ENCODE measurements at regions not wholly inside any gene's neighbourhood (a gene's known extent, or its start where the extent isn't known, plus 50 kb on each side); places are given as distances from the start of the nearest gene placed in this dataset.
"Not testable (repeated sequence)": the region's sequence is repeated elsewhere in the genome, so short reads cannot be mapped to it uniquely, and the experiment has no call there.

DNA sequence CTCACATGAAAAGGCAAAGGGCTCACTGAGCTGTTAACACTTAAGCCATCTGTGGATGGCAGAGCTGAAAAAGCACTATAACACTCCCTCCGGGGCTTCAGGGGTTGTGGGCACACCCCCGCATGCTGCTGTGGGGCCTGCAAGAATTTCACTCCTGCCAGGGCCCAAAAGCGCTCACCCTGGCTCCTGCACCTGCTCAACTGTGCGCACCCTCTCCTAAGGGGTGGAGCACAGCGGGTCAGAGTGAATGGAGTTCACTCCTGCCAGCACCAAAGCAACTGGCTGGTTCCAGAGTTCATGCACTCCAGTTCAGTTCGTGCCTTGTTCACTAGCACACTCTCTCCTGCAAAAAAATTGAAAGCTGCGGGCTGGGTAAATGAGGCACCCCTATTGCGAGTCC is 814.2 kb upstream of the SLC39A10 start:
- DNase-seq (ENCODE audit: low spot score) (no peak), ATAC-seq (ENCODE audit: low FRiP score) (no peak)
- TF ChIP-seq, protein P1, sequence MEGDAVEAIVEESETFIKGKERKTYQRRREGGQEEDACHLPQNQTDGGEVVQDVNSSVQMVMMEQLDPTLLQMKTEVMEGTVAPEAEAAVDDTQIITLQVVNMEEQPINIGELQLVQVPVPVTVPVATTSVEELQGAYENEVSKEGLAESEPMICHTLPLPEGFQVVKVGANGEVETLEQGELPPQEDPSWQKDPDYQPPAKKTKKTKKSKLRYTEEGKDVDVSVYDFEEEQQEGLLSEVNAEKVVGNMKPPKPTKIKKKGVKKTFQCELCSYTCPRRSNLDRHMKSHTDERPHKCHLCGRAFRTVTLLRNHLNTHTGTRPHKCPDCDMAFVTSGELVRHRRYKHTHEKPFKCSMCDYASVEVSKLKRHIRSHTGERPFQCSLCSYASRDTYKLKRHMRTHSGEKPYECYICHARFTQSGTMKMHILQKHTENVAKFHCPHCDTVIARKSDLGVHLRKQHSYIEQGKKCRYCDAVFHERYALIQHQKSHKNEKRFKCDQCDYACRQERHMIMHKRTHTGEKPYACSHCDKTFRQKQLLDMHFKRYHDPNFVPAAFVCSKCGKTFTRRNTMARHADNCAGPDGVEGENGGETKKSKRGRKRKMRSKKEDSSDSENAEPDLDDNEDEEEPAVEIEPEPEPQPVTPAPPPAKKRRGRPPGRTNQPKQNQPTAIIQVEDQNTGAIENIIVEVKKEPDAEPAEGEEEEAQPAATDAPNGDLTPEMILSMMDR (IDR thresholded peaks at IDR 0.05) = no peak

DNA sequence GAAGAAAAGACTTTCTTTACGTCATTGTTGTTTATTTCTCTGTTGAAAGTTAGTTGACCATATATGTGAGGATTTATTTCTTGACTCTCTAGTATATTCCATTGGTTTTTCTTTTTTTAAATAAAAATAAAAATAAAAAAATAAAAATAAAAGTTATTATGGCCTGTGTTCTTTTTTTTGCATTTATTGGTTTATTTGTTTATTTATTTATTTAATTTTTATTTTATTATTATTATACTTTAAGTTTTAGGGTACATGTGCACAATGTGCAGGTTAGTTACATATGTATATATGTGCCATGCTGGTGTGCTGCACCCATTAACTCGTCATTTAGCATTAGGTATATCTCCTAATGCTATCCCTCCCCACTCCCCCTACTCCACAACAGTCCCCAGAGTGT is 822.7 kb upstream of the SLC39A10 start:
- ATAC-seq (ENCODE audit: low FRiP score); DNase-seq (ENCODE audit: low spot score): not testable (repeated sequence)

DNA sequence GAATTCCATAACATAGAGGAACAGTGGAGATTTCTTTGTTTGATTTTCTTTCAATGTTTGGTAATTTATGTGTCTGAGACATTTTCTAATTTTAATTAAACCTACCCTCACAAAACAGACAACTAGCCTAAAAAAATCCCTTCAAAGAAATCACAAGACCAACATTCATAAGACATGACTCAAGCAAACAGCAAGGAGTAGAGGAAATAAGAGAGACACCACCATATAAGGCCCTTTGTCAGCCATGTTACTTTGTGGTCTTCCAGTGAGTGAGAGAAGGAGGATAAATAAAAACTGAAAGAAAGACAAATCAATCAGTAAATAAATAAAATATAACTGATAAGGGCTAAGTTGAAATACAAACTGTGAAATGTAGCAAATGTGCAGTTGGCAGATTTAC is 830.8 kb upstream of the SLC39A10 start:
- TF ChIP-seq, protein P1 (IDR thresholded peaks at IDR 0.05) = no peak
- DNase-seq (ENCODE audit: low spot score) = no peak
- no peak for ATAC-seq (ENCODE audit: low FRiP score)

DNA sequence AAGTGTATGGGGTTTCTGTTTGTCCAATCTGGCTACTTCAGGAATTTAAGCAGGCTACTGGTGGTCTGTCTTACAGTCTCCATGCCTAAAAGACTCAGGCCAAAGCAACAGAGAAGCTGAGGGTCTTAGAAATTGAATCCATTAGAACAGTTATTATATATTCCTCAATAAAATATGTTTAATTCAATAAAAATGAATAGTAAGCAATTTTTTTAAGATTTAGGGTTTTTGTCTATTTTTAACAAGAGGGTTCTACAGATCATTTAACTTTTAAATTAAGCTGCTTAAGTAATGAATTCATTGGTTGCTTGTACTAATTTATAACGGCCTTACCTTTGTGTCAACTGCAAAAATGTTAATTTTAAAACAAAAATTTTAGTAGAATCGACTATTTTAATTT is 832.6 kb upstream of the SLC39A10 start:
- TF ChIP-seq, protein P1 (IDR thresholded peaks at IDR 0.05) = no peak
- ATAC-seq (ENCODE audit: low FRiP score) (no peak), DNase-seq (ENCODE audit: low spot score) (no peak)

GRCh38 chr2:194822657-194823056 is 834.4 kb upstream of the SLC39A10 start:
- DNase-seq (ENCODE audit: low spot score) (no peak), ATAC-seq (ENCODE audit: low FRiP score) (no peak)
- TF ChIP-seq, protein P1 (IDR thresholded peaks at IDR 0.05) = no peak

DNA sequence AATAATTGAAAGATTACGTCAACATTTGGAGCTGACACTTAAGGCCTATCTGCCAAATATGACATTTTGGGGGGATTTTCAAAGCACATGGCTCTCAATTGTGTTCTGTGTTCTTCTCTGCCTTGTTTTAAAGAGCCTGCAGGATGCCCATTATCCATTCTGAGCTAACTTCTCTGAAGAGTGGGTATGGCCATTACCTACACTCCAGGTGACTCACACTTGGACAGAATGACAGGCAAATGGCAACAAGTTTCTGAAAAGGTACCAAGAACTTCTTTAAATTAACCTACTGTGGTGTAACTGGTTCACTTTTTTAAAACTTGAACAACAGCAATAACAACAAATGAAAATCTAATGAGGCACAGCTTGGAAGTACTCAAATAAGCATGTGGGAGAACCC is 834.9 kb upstream of the SLC39A10 start:
- DNase-seq (ENCODE audit: low spot score) (no peak), ATAC-seq (ENCODE audit: low FRiP score) (no peak)
- TF ChIP-seq, protein P1 (IDR thresholded peaks at IDR 0.05) = no peak

- DNase-seq (ENCODE audit: low spot score) (no peak), ATAC-seq (ENCODE audit: low FRiP score) (no peak)
- TF ChIP-seq, protein P1 (IDR thresholded peaks at IDR 0.05) = no peak
These were observed 837.7 kb upstream of the SLC39A10 start for GRCh38 chr2:194819367-194819766.

GRCh38 chr2:194815475-194815874 is 841.6 kb upstream of the SLC39A10 start:
- no peak for ATAC-seq (ENCODE audit: low FRiP score)
- no peak for DNase-seq (ENCODE audit: low spot score)
- TF ChIP-seq, protein P1 (IDR thresholded peaks at IDR 0.05) = no peak

Measured in omental fat pad (tissue), 3 donors.